GM23248 (cell line): ENCODE measurements at regions not wholly inside any gene's neighbourhood (a gene's known extent, or its start where the extent isn't known, plus 50 kb on each side); places are given as distances from the start of the nearest gene placed in this dataset.

Experiments
- EZH2 ChIP-seq: fragments of 200-600 bp; sonication (generic); IDR thresholded peaks from 2 replicates; pipeline ENCODE4 v1.6.1; 2018; ENCODE audit warnings: antibody characterized with exemption, mild to moderate bottlenecking; ENCODE audit not compliant: insufficient read depth, poor library complexity, severe bottlenecking
- EZH2phosphoT487 ChIP-seq: fragments of 200-600 bp; sonication (generic); IDR thresholded peaks from 2 replicates; pipeline ENCODE4 v1.6.1; 2018; ENCODE audit warnings: antibody characterized with exemption, moderate library complexity, mild to moderate bottlenecking, low read depth; ENCODE audit not compliant: insufficient read depth

- TF ChIP-seq EZH2: no peak
- no peak for TF ChIP-seq EZH2phosphoT487
These were observed 178.8 kb downstream of the PDCD6IP start for GRCh38 chr3:33977227-33977626.
